ENCODE measurements at regions not wholly inside any gene's neighbourhood (a gene's known extent, or its start where the extent isn't known, plus 50 kb on each side); places are given as distances from the start of the nearest gene placed in this dataset.

DNA sequence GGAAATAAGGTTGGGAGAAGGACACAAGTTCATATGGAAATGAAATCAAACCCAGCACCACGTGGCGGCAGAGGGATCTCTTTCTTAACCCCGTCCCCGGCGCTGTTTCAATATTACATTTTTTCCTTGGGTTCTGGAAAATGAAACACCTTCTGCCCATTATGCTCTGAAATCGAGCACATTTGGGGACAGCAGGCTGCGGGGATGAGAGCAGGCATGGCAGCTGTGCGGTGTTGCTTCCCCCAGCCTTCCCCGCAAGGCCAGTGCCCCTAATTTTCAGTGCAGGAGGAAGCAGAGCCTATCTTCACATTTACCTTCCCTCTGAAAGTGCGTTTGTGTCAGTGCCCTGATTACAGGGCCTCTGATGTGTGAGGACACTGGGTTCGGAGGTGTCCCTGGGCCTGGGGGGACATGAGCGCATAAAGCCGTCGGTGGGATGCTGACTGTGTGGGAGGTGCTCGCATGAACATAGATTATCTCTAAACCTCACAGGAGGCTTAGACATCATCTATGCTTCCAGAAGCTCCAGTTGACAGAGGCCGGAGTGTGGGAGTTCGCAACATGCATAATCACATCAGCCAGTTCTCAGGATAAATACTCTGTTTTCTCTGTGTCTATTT lies 921.3 kb downstream of the BRD1 start:
- Histone ChIP-seq H3K27ac (ENCODE audit: low read depth, low read length) (no peak overlapping the region), H3K9me3 (ENCODE audit: control insufficient read depth in 5 of 5, low read length in 5 of 5) (no peaks in the 10 kb centered on the region), H3K4me3 (ENCODE audit: low read depth in 1 of 5, low read length in 5 of 5) (no peak overlapping the region), H3K36me3 (ENCODE audit: control insufficient read depth in 5 of 5, insufficient read depth in 5 of 5, low read length in 5 of 5) (no peaks in the 10 kb centered on the region), H3K9ac (ENCODE audit: low read length in 5 of 5) (no peak overlapping the region), H3K4me1 (ENCODE audit: control insufficient read depth in 5 of 5, insufficient read depth in 5 of 5, low read length in 5 of 5) (no peaks in the 10 kb centered on the region), H3K27me3 (ENCODE audit: control insufficient read depth in 5 of 5, insufficient read depth in 4 of 5, low read length in 5 of 5) (peaks cover 0 to 22% (median 12%) of the 10 kb centered on the region in 5 donors)

DNA sequence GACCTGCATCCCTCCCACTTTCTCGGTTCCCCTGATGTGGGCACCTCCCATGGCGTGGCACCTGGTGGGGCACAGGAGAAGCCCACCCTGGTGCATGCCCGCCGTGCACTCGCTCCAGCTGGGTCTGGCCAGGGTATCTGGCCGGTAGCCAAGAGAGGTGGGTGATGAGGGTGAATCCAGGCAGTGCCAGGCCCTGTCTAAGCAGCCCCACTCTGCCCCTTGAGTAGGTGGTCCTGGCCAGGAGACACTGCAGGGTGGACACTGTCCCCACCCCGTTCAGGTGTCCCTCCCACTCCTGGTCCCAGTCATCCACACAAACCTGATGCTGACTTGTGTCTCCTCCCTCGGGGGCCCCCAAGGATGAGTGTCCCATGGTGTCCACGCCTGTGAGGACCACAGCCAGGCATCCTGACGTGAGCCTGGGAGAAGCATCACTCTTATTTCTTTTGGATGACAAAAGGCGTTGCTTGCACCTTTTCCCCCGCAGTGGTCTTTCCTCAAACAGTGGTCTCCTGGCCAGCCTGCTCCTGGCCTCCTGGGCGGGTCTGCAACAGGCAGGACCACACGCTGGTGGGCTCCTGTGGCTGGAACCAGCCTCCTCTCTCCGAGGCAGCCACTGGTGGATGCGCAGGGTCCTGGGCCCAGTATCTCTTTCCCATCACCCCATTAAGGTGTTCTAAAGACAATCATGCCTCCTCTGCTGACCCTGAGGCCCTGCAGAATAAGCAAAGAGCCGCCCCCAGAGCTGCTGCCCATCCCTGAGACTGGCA lies 922.3 kb downstream of the BRD1 start:
- peaks cover 0 to 22% (median 12%) of the 10 kb centered on the region in 5 donors for H3K27me3 ChIP-seq (ENCODE audit: control insufficient read depth in 5 of 5, insufficient read depth in 4 of 5, low read length in 5 of 5)
- no peak overlapping the region for H3K4me3 ChIP-seq (ENCODE audit: low read depth in 1 of 5, low read length in 5 of 5)
- H3K9me3 ChIP-seq (ENCODE audit: control insufficient read depth in 5 of 5, low read length in 5 of 5): no peaks in the 10 kb centered on the region
- no peaks in the 10 kb centered on the region for H3K4me1 ChIP-seq (ENCODE audit: control insufficient read depth in 5 of 5, insufficient read depth in 5 of 5, low read length in 5 of 5)
- H3K36me3 ChIP-seq (ENCODE audit: control insufficient read depth in 5 of 5, insufficient read depth in 5 of 5, low read length in 5 of 5): no peaks in the 10 kb centered on the region
- H3K9ac ChIP-seq (ENCODE audit: low read length in 5 of 5): no peak overlapping the region
- no peak overlapping the region for H3K27ac ChIP-seq (ENCODE audit: low read depth, low read length)

DNA sequence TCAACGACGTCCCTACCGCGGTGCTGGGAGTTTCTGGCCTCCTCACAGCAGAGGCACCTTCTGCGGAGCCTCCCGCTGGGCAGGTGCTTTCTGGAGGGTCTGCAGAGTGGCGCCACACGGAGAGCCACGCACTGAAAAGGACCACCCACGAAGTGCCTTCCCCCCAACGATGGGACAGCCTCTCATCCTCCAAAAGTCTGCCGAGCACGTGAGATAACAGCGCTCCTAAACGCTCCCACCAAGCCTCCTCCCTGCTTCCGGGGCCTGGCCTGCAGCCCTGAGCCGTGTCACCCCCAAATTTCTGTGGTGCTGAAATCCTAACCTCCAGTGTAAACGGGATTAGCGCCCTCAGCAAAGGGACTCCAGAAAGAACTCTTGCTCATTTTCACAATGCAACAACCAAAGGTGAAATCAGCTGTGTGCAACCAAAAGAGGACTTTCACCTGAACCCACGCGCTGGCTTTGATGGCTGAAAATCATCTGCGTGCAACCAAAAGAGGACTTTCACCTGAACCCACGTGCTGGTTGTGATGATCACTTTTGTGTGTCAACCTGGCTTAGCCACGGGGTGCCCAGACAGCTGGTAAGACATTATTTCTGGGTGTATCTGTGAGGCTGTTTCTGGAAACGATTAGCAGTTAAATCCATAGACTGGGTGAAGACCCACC lies 924.6 kb downstream of the BRD1 start:
- no peak overlapping the region for H3K9ac ChIP-seq (ENCODE audit: low read length in 5 of 5)
- no peak overlapping the region for H3K27ac ChIP-seq (ENCODE audit: low read depth, low read length)
- H3K4me3 ChIP-seq (ENCODE audit: low read depth in 1 of 5, low read length in 5 of 5): no peak overlapping the region
- no peaks in the 10 kb centered on the region for H3K4me1 ChIP-seq (ENCODE audit: control insufficient read depth in 5 of 5, insufficient read depth in 5 of 5, low read length in 5 of 5)
- no peaks in the 10 kb centered on the region for H3K36me3 ChIP-seq (ENCODE audit: control insufficient read depth in 5 of 5, insufficient read depth in 5 of 5, low read length in 5 of 5)
- peaks cover 0 to 31% (median 17%) of the 10 kb centered on the region in 5 donors for H3K27me3 ChIP-seq (ENCODE audit: control insufficient read depth in 5 of 5, insufficient read depth in 4 of 5, low read length in 5 of 5)
- H3K9me3 ChIP-seq (ENCODE audit: control insufficient read depth in 5 of 5, low read length in 5 of 5): no peaks in the 10 kb centered on the region

DNA sequence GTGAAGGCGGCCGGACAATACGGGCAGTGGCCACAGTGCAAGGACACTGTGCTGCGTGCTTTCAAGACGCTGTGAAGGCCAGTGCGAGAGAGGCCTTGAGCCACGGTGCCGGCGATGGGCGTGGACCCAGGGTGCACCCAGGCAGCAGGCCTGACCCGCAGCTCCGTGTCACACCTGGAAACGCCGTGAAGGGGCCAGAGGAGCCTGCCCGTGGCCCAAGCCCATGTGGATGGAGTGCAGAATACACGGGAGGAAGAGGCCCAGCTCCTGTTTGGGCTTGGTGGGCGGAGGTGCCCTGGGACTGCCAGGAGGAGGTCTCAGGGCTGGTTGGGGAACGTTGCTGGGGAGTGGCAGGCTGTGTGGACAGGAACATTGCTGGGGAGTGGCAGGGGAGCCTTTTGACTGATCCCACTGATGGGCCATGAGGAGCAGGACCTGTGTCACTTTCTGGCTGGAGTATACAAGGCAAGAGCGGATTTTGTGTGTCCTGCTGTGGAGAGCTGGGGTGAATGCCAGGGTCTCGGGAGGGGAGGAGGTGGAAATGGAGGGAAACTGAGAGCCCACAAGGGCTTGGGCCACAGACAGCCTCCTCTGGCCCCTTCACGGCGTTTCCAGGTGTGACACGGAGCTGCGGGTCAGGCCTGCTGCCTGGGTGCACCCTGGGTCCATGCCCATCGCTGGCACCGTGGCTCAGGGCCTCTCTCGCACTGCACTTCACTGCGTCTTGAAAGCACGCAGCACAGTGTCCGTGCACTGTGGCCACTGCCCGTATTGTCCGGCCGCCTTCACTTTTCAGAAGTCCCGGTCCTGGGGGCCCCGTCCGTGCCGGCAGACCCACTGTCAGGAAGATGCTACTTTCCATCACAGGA lies 925.4 kb downstream of the BRD1 start:
- H3K27ac ChIP-seq (ENCODE audit: low read depth, low read length): no peak overlapping the region
- no peaks in the 10 kb centered on the region for H3K36me3 ChIP-seq (ENCODE audit: control insufficient read depth in 5 of 5, insufficient read depth in 5 of 5, low read length in 5 of 5)
- H3K9me3 ChIP-seq (ENCODE audit: control insufficient read depth in 5 of 5, low read length in 5 of 5): no peaks in the 10 kb centered on the region
- no peak overlapping the region for H3K9ac ChIP-seq (ENCODE audit: low read length in 5 of 5)
- no peak overlapping the region for H3K4me3 ChIP-seq (ENCODE audit: low read depth in 1 of 5, low read length in 5 of 5)
- H3K4me1 ChIP-seq (ENCODE audit: control insufficient read depth in 5 of 5, insufficient read depth in 5 of 5, low read length in 5 of 5): no peaks in the 10 kb centered on the region
- peaks cover 0 to 31% (median 17%) of the 10 kb centered on the region in 5 donors for H3K27me3 ChIP-seq (ENCODE audit: control insufficient read depth in 5 of 5, insufficient read depth in 4 of 5, low read length in 5 of 5)

DNA sequence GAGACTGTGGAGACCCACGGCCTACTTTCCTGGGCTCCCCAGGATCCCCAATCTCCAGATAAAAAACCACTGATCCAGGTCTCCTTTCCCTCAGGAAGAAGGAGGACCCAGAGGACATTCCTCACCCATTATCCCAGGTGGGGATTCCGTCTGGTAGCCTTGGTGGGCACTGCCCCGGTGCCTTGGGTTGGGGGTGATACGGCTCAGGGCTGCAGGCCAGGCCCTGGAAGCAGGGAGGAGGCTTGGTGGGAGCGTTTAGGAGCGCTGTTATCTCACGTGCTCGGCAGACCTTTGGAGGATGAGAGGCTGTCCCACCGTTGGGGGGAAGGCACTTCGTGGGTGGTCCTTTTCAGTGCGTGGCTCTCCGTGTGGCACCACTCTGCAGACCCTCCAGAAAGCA lies 926.3 kb downstream of the BRD1 start:
- no peaks in the 10 kb centered on the region for H3K9me3 ChIP-seq (ENCODE audit: control insufficient read depth in 5 of 5, low read length in 5 of 5)
- no peak overlapping the region for H3K27ac ChIP-seq (ENCODE audit: low read depth, low read length)
- H3K9ac ChIP-seq (ENCODE audit: low read length in 5 of 5): no peak overlapping the region
- no peak overlapping the region for H3K4me3 ChIP-seq (ENCODE audit: low read depth in 1 of 5, low read length in 5 of 5)
- peaks cover 0 to 23% (median 9%) of the 10 kb centered on the region in 5 donors for H3K27me3 ChIP-seq (ENCODE audit: control insufficient read depth in 5 of 5, insufficient read depth in 4 of 5, low read length in 5 of 5)
- no peaks in the 10 kb centered on the region for H3K36me3 ChIP-seq (ENCODE audit: control insufficient read depth in 5 of 5, insufficient read depth in 5 of 5, low read length in 5 of 5)
- no peaks in the 10 kb centered on the region for H3K4me1 ChIP-seq (ENCODE audit: control insufficient read depth in 5 of 5, insufficient read depth in 5 of 5, low read length in 5 of 5)

DNA sequence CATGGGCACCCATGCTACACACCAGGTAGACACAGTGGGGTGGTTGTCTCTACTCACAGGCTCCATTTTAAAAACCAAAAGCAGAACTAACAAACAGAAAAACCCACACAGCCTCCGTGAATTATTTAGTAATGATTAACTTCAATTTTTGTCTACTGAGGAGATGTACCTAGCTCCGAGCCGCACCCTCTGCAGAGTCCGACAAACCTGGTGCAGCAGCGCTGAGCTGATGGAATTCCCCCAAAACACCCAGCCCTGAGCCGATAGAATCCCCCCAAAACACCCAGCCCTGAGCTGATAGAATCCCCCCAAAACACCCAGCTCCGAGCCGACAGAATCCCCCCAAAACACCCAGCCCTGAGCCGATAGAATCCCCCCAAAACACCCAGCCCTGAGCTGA lies 927.0 kb downstream of the BRD1 start:
- Histone ChIP-seq H3K4me3 (ENCODE audit: low read depth in 1 of 5, low read length in 5 of 5) (no peak overlapping the region), H3K4me1 (ENCODE audit: control insufficient read depth in 5 of 5, insufficient read depth in 5 of 5, low read length in 5 of 5) (no peaks in the 10 kb centered on the region), H3K36me3 (ENCODE audit: control insufficient read depth in 5 of 5, insufficient read depth in 5 of 5, low read length in 5 of 5) (no peaks in the 10 kb centered on the region), H3K9ac (ENCODE audit: low read length in 5 of 5) (no peak overlapping the region), H3K27ac (ENCODE audit: low read depth, low read length) (no peak overlapping the region), H3K9me3 (ENCODE audit: control insufficient read depth in 5 of 5, low read length in 5 of 5) (no peaks in the 10 kb centered on the region), H3K27me3 (ENCODE audit: control insufficient read depth in 5 of 5, insufficient read depth in 4 of 5, low read length in 5 of 5) (peaks cover 0 to 24% (median 10%) of the 10 kb centered on the region in 5 donors)

DNA sequence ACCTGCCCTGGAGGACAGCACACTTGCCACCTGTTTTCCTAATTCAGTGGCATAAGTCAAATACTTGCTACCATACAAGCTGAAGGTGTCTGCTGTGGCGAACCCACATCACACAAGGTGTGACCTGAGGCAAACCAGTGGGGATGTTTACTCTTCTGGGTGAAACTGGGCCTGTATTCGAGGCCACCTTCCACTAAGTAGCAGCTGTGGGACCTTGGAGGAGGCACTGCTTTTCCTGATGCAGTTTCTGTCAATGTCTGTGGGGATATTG lies 927.4 kb downstream of the BRD1 start:
- Histone ChIP-seq H3K36me3 (ENCODE audit: control insufficient read depth in 5 of 5, insufficient read depth in 5 of 5, low read length in 5 of 5) (no peaks in the 10 kb centered on the region), H3K27me3 (ENCODE audit: control insufficient read depth in 5 of 5, insufficient read depth in 4 of 5, low read length in 5 of 5) (peaks cover 0 to 21% (median 9%) of the 10 kb centered on the region in 5 donors), H3K4me3 (ENCODE audit: low read depth in 1 of 5, low read length in 5 of 5) (no peak overlapping the region), H3K9me3 (ENCODE audit: control insufficient read depth in 5 of 5, low read length in 5 of 5) (no peaks in the 10 kb centered on the region), H3K27ac (ENCODE audit: low read depth, low read length) (no peak overlapping the region), H3K9ac (ENCODE audit: low read length in 5 of 5) (no peak overlapping the region), H3K4me1 (ENCODE audit: control insufficient read depth in 5 of 5, insufficient read depth in 5 of 5, low read length in 5 of 5) (no peaks in the 10 kb centered on the region)

DNA sequence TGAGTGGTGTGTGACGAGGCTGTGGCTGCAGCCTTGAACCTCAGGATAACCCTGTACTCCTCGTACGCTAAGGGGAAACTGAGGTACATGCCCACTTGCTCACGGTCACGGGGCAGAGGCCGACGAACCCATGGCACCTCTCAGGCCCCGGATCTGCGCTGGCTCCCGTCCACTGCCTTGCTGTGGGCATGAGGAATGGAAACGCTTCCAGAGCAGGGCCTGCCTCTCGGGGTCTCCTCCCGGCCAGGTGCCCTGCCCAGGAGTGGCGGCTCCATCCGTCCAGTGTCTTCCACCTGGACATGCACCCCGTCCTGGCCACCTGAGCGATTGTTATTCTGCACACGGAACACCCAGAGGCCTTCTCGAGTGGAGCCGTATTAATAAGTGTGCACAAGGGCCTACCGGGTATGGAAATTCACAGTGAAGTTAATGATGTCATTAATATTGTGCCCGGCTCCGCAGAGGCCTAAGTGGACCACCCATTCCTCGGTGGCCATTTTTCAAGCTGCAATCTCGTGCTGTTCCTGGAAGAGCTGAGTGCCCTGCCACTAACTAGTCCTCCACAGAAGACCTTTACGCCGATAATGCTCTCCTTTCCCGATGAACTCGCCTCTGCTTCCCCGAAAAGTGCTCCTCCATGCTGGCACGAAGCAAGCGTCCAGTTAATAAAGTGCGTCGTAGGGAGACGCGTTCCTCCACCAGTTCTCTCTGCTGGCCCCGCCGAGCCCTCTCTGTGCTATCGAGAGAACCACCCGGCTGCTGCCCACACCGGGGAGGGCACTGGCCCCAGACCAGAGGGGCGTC lies 927.9 kb downstream of the BRD1 start:
- no peak overlapping the region for H3K27ac ChIP-seq (ENCODE audit: low read depth, low read length)
- no peaks in the 10 kb centered on the region for H3K4me1 ChIP-seq (ENCODE audit: control insufficient read depth in 5 of 5, insufficient read depth in 5 of 5, low read length in 5 of 5)

DNA sequence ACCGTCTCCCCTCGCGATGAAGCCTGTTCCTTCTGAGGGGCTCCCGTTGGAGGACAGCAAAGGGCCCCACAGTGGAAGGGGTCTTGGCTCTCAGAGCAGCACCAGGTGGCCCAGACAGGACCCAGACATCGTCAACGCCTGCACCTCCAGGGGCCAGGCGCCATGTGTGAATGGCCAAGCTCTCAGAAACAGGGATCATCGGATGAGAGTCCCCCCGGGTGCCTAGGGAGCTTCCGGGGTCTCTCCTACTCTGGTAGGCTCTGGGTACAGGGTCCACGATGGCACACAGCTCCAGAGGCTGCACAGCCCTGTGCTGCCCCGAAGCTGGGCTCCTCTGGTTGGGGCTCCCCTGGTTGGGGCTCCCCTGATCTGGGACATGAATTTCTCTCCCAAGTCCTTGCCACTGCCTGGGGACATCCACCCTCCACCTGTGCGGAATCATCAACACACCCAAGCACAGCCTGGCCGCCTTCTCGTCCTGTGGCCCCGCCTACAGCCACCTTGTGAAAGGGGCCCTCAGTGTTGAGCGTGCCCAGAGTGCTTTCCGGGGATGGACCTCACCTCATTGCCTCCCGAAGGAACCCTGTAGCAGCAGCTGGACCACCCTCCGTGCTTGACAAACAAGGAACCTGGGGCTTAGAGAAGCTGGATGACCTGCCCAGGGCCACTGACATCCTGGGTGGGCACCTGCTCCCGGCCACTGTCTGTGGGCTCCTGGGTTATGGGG lies 929.0 kb downstream of the BRD1 start:
- no peak overlapping the region for H3K9ac ChIP-seq (ENCODE audit: low read length in 5 of 5)

More for the DNA sequence above, 927.9 kb downstream of the BRD1 start:
- peaks cover 0 to 21% (median 8%) of the 10 kb centered on the region in 5 donors for H3K27me3 ChIP-seq (ENCODE audit: control insufficient read depth in 5 of 5, insufficient read depth in 4 of 5, low read length in 5 of 5)
- no peak overlapping the region for H3K9ac ChIP-seq (ENCODE audit: low read length in 5 of 5)
- H3K36me3 ChIP-seq (ENCODE audit: control insufficient read depth in 5 of 5, insufficient read depth in 5 of 5, low read length in 5 of 5): no peaks in the 10 kb centered on the region
- no peaks in the 10 kb centered on the region for H3K9me3 ChIP-seq (ENCODE audit: control insufficient read depth in 5 of 5, low read length in 5 of 5)
- no peak overlapping the region for H3K4me3 ChIP-seq (ENCODE audit: low read depth in 1 of 5, low read length in 5 of 5)

More for the DNA sequence above, 929.0 kb downstream of the BRD1 start:
- no peaks in the 10 kb centered on the region for H3K4me1 ChIP-seq (ENCODE audit: control insufficient read depth in 5 of 5, insufficient read depth in 5 of 5, low read length in 5 of 5)
- no peak overlapping the region for H3K27ac ChIP-seq (ENCODE audit: low read depth, low read length)
- H3K4me3 ChIP-seq (ENCODE audit: low read depth in 1 of 5, low read length in 5 of 5): no peak overlapping the region
- H3K27me3 ChIP-seq (ENCODE audit: control insufficient read depth in 5 of 5, insufficient read depth in 4 of 5, low read length in 5 of 5): peaks cover 0 to 31% (median 8%) of the 10 kb centered on the region in 5 donors
- H3K9me3 ChIP-seq (ENCODE audit: control insufficient read depth in 5 of 5, low read length in 5 of 5): no peaks in the 10 kb centered on the region
- no peaks in the 10 kb centered on the region for H3K36me3 ChIP-seq (ENCODE audit: control insufficient read depth in 5 of 5, insufficient read depth in 5 of 5, low read length in 5 of 5)
